ENCODE measurements at regions not wholly inside any gene's neighbourhood (a gene's known extent, or its start where the extent isn't known, plus 50 kb on each side); places are given as distances from the start of the nearest gene placed in this dataset.

GRCh38 chr20:47861116-47861515 is 75.8 kb upstream of the SULF2 start:
- Histone ChIP-seq H3K4me2 (no peak overlapping the region), H4K20me1 (ENCODE audit: low read depth) (no peaks in the 10 kb centered on the region), H3K9me3 (ENCODE audit: low read depth) (no peaks in the 10 kb centered on the region), H3F3A (ENCODE audit: low read depth) (no peaks in the 10 kb centered on the region), H3K36me3 (no peaks in the 10 kb centered on the region), H3K4me3 (no peak overlapping the region), H3K79me2 (ENCODE audit: low read depth) (no peaks in the 10 kb centered on the region), H3K9ac (no peak overlapping the region), H3K27me3 (no peaks in the 10 kb centered on the region), H3K4me1 (peaks cover 12% of the 10 kb centered on the region), H3K27ac (no peak overlapping the region), H2AFZ (replicated peaks) (no peak overlapping the region)
- H3K27me3 Mint-ChIP-seq (ENCODE audit: insufficient read depth, low read depth): peaks cover 7% of the 10 kb centered on the region
- no peak for DNase-seq (ENCODE audit: low spot score)
- H3K4me1 Mint-ChIP-seq: peaks cover 30% of the 10 kb centered on the region
- H3K9me3 Mint-ChIP-seq: peaks cover 7% of the 10 kb centered on the region
- H3K36me3 Mint-ChIP-seq: no peaks in the 10 kb centered on the region
- no peak overlapping the region for H3K27ac Mint-ChIP-seq
- TF ChIP-seq EZH2 (IDR thresholded peaks at IDR 0.05) (no peak), EZH2phosphoT487 (IDR thresholded peaks at IDR 0.05) (no peak)
- TF ChIP-seq, protein P1, sequence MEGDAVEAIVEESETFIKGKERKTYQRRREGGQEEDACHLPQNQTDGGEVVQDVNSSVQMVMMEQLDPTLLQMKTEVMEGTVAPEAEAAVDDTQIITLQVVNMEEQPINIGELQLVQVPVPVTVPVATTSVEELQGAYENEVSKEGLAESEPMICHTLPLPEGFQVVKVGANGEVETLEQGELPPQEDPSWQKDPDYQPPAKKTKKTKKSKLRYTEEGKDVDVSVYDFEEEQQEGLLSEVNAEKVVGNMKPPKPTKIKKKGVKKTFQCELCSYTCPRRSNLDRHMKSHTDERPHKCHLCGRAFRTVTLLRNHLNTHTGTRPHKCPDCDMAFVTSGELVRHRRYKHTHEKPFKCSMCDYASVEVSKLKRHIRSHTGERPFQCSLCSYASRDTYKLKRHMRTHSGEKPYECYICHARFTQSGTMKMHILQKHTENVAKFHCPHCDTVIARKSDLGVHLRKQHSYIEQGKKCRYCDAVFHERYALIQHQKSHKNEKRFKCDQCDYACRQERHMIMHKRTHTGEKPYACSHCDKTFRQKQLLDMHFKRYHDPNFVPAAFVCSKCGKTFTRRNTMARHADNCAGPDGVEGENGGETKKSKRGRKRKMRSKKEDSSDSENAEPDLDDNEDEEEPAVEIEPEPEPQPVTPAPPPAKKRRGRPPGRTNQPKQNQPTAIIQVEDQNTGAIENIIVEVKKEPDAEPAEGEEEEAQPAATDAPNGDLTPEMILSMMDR (IDR thresholded peaks at IDR 0.05): no peak
- no peak overlapping the region for H3K4me3 Mint-ChIP-seq

DNA sequence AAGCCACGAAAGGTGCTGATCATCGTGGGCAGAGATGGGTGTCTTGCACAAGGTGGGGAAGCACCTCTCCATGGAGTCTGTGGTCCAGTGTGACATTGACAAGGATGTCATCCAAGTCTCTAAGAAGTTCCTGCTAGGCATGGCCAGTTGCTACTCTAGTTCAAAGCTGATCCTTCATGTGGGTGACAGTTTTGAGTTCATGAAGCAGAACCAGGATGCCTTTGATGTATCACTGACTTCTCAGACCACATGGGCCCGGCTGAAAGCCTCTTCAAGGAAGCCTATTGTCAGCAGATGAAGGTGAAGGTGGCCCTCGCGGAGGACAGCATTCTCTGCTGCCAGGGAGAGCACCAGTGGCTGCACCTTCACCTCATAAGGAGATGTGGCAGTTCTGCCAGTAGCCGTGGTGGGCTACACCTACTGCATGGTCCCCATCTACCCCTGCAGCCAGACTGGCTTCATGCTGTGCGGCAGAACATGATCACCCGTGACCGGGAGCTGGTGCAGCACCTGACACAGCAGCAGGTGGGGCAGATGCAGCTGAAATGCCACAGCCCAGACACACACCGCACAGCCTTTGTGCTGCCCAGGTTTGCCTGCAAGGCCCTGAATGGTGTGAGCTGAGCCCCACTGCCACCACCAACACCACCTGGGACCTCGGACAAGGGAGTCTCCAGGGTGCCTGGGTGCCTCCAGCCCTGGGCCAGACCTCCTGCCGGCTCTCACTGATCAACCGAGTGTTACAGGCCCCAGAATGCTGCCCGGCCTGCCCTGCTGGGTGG is 75.0 kb upstream of the SULF2 start:
- H3K4me1 ChIP-seq: peaks cover 12% of the 10 kb centered on the region
- H3K9ac ChIP-seq: no peak overlapping the region
- no peak for DNase-seq (ENCODE audit: low spot score)
- no peaks in the 10 kb centered on the region for H3K36me3 ChIP-seq
- no peaks in the 10 kb centered on the region for H3K79me2 ChIP-seq (ENCODE audit: low read depth)
- Mint-ChIP-seq H3K27me3 (ENCODE audit: insufficient read depth, low read depth) (peaks cover 8% of the 10 kb centered on the region), H3K27ac (no peak overlapping the region), H3K9me3 (peaks cover 11% of the 10 kb centered on the region), H3K36me3 (no peaks in the 10 kb centered on the region), H3K4me3 (no peak overlapping the region), H3K4me1 (peaks cover 30% of the 10 kb centered on the region)
- H3K4me3 ChIP-seq: no peak overlapping the region
- no peak overlapping the region for H3K4me2 ChIP-seq
- no peaks in the 10 kb centered on the region for H3F3A ChIP-seq (ENCODE audit: low read depth)
- no peak for TF ChIP-seq EZH2phosphoT487 (IDR thresholded peaks at IDR 0.05)
- TF ChIP-seq, protein P1 (IDR thresholded peaks at IDR 0.05): no peak
- no peak for TF ChIP-seq EZH2 (IDR thresholded peaks at IDR 0.05)
- no peaks in the 10 kb centered on the region for H3K27me3 ChIP-seq
- H3K9me3 ChIP-seq (ENCODE audit: low read depth): peaks cover under 1% of the 10 kb centered on the region
- H4K20me1 ChIP-seq (ENCODE audit: low read depth): no peaks in the 10 kb centered on the region
- H2AFZ ChIP-seq (replicated peaks): no peak overlapping the region
- no peak overlapping the region for H3K27ac ChIP-seq

- DNase-seq (ENCODE audit: low spot score): no peak
- H3K4me1 ChIP-seq: peaks cover 5% of the 10 kb centered on the region
- no peaks in the 10 kb centered on the region for H3K27me3 ChIP-seq
- no peak overlapping the region for H3K9ac ChIP-seq
- no peak overlapping the region for H3K4me2 ChIP-seq
- H3K4me3 ChIP-seq: no peak overlapping the region
- H3K79me2 ChIP-seq (ENCODE audit: low read depth): no peaks in the 10 kb centered on the region
- H4K20me1 ChIP-seq (ENCODE audit: low read depth): no peaks in the 10 kb centered on the region
- no peak overlapping the region for H3K27ac ChIP-seq
- peaks cover 4% of the 10 kb centered on the region for H3K9me3 ChIP-seq (ENCODE audit: low read depth)
- Mint-ChIP-seq H3K36me3 (no peaks in the 10 kb centered on the region), H3K9me3 (peaks cover 21% of the 10 kb centered on the region), H3K4me1 (peaks cover 30% of the 10 kb centered on the region), H3K27ac (no peak overlapping the region), H3K4me3 (no peak overlapping the region), H3K27me3 (ENCODE audit: insufficient read depth, low read depth) (peaks cover 11% of the 10 kb centered on the region)
- no peaks in the 10 kb centered on the region for H3F3A ChIP-seq (ENCODE audit: low read depth)
- TF ChIP-seq, protein P1 (IDR thresholded peaks at IDR 0.05): no peak
- TF ChIP-seq EZH2 (IDR thresholded peaks at IDR 0.05) (no peak), EZH2phosphoT487 (IDR thresholded peaks at IDR 0.05) (no peak)
- no peak overlapping the region for H2AFZ ChIP-seq (replicated peaks)
- no peaks in the 10 kb centered on the region for H3K36me3 ChIP-seq
Measured at GRCh38 chr20:47859278-47859677, 74.0 kb upstream of the SULF2 start.
